ENCODE measurements at regions not wholly inside any gene's neighbourhood (a gene's known extent, or its start where the extent isn't known, plus 50 kb on each side); places are given as distances from the start of the nearest gene placed in this dataset.

DNA sequence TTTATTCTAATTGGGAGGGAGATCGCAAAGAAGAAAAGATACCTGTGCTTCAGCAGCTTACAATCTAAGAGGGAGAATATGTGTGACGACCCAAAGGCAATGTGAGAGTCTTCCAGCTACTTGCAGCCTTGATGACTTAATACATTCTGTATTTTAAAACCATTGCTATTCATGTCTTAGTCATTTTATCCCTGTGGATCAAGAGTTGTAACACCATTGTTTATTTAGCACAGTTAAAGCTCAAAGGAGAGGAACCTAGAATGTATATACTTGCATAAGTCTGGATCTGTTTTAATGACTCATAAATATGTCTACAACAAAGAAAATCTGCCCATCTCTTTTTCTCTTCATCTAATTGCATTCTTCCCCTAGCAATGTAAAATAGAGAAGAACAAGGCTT, 117.9 kb upstream of the DLX6 start:
- TF ChIP-seq CTCF (IDR thresholded peaks at IDR 0.05; ENCODE audit: insufficient read depth, low read depth, low read length, missing control alignments): no peak
- DNase-seq (ENCODE audit: low read depth): no peak

DNA sequence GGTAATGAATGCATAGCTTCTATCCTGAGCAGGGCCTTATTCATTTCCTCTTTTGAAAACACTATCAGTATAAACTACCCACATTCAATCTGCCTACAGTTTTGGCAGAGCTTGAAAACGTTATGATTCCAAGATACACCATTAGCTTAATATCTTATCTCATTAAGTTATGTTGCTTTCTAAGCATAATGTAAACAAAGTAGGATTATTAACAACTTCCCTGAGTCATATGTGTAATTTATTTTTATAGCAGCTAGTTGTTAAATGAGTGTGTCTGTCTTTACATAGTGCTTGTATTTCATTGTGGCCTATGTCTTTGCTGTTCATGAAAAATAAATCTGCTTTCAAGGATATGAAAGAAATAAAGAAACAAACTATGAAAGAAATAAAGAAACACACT, 106.2 kb upstream of the DLX6 start:
- TF ChIP-seq CTCF (IDR thresholded peaks at IDR 0.05; ENCODE audit: insufficient read depth, low read depth, low read length, missing control alignments): no peak
- DNase-seq (ENCODE audit: low read depth): no peak
- no peak overlapping the region for H3K4me3 ChIP-seq (ENCODE audit: low read depth, low read length)

More for the DNA sequence above, 117.9 kb upstream of the DLX6 start:
- H3K4me3 ChIP-seq (ENCODE audit: low read depth, low read length): no peak overlapping the region

- TF ChIP-seq CTCF (IDR thresholded peaks at IDR 0.05; ENCODE audit: insufficient read depth, low read depth, low read length, missing control alignments): no peak
- H3K4me3 ChIP-seq (ENCODE audit: low read depth, low read length): no peak overlapping the region
- no peak for DNase-seq (ENCODE audit: low read depth)
Observed at GRCh38 chr7:96901822-96902445, 103.4 kb upstream of the DLX6 start.

DNA sequence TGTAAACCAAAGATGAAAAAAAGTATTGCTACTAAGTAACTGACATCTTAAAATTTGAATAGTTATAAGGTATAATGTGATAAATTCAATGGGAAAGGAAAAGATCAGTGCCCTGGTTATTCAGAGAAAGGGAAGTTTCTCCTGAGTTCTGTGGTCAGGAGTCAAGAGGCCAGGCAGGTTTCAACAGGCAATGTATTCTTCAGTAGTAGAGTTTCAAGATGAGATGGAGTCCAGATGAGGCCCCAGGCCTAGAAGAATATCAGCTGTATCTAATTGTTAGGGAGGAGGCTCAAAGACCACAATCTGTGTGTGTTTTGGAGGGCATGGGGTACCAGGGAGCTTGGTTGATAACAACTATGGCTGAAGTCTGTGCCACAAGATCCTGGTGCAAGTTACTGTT, 101.4 kb upstream of the DLX6 start:
- no peak for DNase-seq (ENCODE audit: low read depth)
- H3K4me3 ChIP-seq (ENCODE audit: low read depth, low read length): no peak overlapping the region
- TF ChIP-seq CTCF (IDR thresholded peaks at IDR 0.05; ENCODE audit: insufficient read depth, low read depth, low read length, missing control alignments): no peak

DNA sequence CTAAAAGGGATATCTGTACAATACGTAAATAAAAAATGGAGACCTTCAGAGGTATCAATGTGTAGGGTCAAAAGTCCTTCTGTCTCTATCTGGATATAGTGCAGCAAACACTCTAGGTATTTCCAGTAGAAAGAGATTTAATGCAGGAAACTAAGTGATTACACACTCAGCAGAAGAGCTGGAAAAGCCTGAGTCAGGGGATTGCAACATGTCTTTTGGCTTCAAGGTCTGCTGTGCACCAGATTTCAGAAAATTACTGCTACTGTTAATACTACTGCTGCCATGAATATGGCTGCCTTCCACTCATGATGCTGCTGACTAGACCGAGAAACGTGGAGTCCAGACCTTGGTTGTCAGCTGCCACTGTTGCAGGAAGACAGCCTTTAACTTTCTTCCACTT, 94.9 kb upstream of the DLX6 start:
- no peak overlapping the region for H3K4me3 ChIP-seq (ENCODE audit: low read depth, low read length)
- no peak for DNase-seq (ENCODE audit: low read depth)
- no peak for TF ChIP-seq CTCF (IDR thresholded peaks at IDR 0.05; ENCODE audit: insufficient read depth, low read depth, low read length, missing control alignments)

DNA sequence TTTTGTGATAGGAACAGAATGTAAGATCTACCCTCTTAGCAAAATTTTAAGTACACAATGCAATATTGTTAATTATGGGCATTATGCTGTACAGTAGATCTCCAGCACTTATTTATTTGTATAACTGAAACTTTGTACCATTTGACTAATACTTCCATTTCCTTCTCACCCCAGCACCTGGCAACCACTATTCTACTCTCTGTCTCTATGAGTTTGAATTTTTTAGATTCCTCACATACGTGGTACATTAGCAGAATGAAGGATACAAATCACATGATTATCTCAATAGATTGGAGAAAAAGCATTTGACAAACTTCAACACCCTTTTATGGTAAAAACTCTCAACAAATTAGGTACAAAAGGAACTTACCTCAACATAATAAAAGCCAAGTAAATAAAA, 90.3 kb upstream of the DLX6 start:
- H3K4me3 ChIP-seq (ENCODE audit: low read depth, low read length): no peak overlapping the region
- TF ChIP-seq CTCF (IDR thresholded peaks at IDR 0.05; ENCODE audit: insufficient read depth, low read depth, low read length, missing control alignments): no peak
- DNase-seq (ENCODE audit: low read depth): no peak

DNA sequence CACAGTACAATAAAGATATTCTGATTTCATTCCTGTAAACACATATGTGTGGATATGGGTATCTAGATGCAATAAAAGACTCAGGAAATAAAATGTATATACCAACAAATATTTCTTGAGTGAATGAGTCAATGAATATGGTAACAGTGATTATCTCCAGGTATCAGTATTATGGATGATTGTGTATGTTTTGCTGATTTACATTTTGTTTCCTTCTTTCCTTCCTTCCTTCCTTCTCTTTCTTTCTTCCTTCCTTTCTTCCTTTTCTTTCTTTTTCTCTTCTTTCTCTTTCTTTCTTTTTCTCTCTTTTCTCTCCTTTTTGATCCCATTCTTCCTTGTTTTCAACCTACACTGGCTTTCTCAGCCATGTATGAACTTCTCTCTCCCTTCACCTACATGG, 85.3 kb upstream of the DLX6 start:
- H3K4me3 ChIP-seq (ENCODE audit: low read depth, low read length): no peak overlapping the region
- no peak for TF ChIP-seq CTCF (IDR thresholded peaks at IDR 0.05; ENCODE audit: insufficient read depth, low read depth, low read length, missing control alignments)
- DNase-seq (ENCODE audit: low read depth): no peak
